ENCODE measurements at regions not wholly inside any gene's neighbourhood (a gene's known extent, or its start where the extent isn't known, plus 50 kb on each side); places are given as distances from the start of the nearest gene placed in this dataset.

GRCh38 chr22:27385261-27385998 is 416.1 kb downstream of the MN1 start:
- DNase-seq (ENCODE audit: low spot score), result no peak

- DNase-seq (ENCODE audit: low spot score), result no peak
These were observed 415.4 kb downstream of the MN1 start for GRCh38 chr22:27386186-27386585.

GRCh38 chr22:27387561-27387960 is 414.0 kb downstream of the MN1 start:
- DNase-seq (ENCODE audit: low spot score), result no peak

- no peak for DNase-seq (ENCODE audit: low spot score)
These were observed 413.4 kb downstream of the MN1 start for GRCh38 chr22:27388090-27388600.

GRCh38 chr22:27389727-27390075 is 411.9 kb downstream of the MN1 start:
- no peak for DNase-seq (ENCODE audit: low spot score)

GRCh38 chr22:27391092-27391770 is 410.3 kb downstream of the MN1 start:
- no peak for DNase-seq (ENCODE audit: low spot score)

- DNase-seq (ENCODE audit: low spot score), result no peak
These were observed 408.2 kb downstream of the MN1 start for GRCh38 chr22:27393371-27393770.

GRCh38 chr22:27394806-27395404 is 406.7 kb downstream of the MN1 start:
- DNase-seq (ENCODE audit: low spot score), result no peak

- DNase-seq (ENCODE audit: low spot score), result no peak
These were observed 404.3 kb downstream of the MN1 start for GRCh38 chr22:27397036-27397953.

GRCh38 chr22:27397954-27398342 is 403.6 kb downstream of the MN1 start:
- no peak for DNase-seq (ENCODE audit: low spot score)

GRCh38 chr22:27399161-27399560 is 402.4 kb downstream of the MN1 start:
- DNase-seq (ENCODE audit: low spot score), result peak; percentile 59

- DNase-seq (ENCODE audit: low spot score), result no peak
These were observed 400.7 kb downstream of the MN1 start for GRCh38 chr22:27400811-27401210.

GRCh38 chr22:27401321-27401720 is 400.2 kb downstream of the MN1 start:
- DNase-seq (ENCODE audit: low spot score), result no peak

- DNase-seq (ENCODE audit: low spot score), result no peak
These were observed 397.1 kb downstream of the MN1 start for GRCh38 chr22:27404441-27404840.

GRCh38 chr22:27405672-27406388 is 395.7 kb downstream of the MN1 start:
- peak; percentile 89 for DNase-seq (ENCODE audit: low spot score)

- DNase-seq (ENCODE audit: low spot score), result no peak
These were observed 395.1 kb downstream of the MN1 start for GRCh38 chr22:27406389-27406861.

- no peak for DNase-seq (ENCODE audit: low spot score)
These were observed 394.1 kb downstream of the MN1 start for GRCh38 chr22:27407369-27407985.

GRCh38 chr22:27408068-27408467 is 393.5 kb downstream of the MN1 start:
- DNase-seq (ENCODE audit: low spot score), result no peak

- no peak for DNase-seq (ENCODE audit: low spot score)
These were observed 392.3 kb downstream of the MN1 start for GRCh38 chr22:27409299-27409698.

- DNase-seq (ENCODE audit: low spot score), result no peak
These were observed 388.6 kb downstream of the MN1 start for GRCh38 chr22:27412866-27413445.

Measured in AG20443 (cell line).